ENCODE measurements at regions not wholly inside any gene's neighbourhood (a gene's known extent, or its start where the extent isn't known, plus 50 kb on each side); places are given as distances from the start of the nearest gene placed in this dataset.
A peak's percentile ranks its signal among the peaks of the same experiment; 100 is the strongest.

DNA sequence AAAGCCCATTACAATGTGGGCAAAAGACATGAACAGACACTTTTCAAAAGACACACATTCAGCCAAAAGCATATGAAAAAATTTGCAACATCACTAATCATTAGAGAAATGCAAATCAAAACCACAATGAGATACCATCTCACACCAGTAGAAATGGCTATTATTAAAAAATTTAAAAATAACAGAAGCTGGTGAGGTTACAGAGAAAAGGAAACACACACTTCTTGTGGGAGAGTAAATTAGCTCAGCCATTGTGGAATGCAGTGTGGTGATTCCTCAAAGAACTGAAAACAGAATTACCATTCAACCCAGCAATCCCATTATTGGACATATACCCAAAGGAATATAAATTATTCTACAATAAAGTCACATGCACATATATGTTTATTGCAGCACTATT lies 585.2 kb upstream of the TUSC1 start:
- no peaks in the 10 kb centered on the region for H3K4me1 ChIP-seq (ENCODE audit: low read depth)
- H3K9me3 ChIP-seq (ENCODE audit: low read depth), result no peaks in the 10 kb centered on the region
- no peaks in the 10 kb centered on the region for H3K36me3 ChIP-seq
- TF ChIP-seq, protein P1, sequence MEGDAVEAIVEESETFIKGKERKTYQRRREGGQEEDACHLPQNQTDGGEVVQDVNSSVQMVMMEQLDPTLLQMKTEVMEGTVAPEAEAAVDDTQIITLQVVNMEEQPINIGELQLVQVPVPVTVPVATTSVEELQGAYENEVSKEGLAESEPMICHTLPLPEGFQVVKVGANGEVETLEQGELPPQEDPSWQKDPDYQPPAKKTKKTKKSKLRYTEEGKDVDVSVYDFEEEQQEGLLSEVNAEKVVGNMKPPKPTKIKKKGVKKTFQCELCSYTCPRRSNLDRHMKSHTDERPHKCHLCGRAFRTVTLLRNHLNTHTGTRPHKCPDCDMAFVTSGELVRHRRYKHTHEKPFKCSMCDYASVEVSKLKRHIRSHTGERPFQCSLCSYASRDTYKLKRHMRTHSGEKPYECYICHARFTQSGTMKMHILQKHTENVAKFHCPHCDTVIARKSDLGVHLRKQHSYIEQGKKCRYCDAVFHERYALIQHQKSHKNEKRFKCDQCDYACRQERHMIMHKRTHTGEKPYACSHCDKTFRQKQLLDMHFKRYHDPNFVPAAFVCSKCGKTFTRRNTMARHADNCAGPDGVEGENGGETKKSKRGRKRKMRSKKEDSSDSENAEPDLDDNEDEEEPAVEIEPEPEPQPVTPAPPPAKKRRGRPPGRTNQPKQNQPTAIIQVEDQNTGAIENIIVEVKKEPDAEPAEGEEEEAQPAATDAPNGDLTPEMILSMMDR (IDR thresholded peaks at IDR 0.05; ENCODE audit: low read depth, low read length), result no peak
- H3K27ac ChIP-seq, result no peak overlapping the region
- no peak for DNase-seq (ENCODE audit: low read depth in 1 of 2, low spot score in 1 of 2)
- H3K4me3 ChIP-seq, result no peak overlapping the region
- no peaks in the 10 kb centered on the region for H3K27me3 ChIP-seq

DNA sequence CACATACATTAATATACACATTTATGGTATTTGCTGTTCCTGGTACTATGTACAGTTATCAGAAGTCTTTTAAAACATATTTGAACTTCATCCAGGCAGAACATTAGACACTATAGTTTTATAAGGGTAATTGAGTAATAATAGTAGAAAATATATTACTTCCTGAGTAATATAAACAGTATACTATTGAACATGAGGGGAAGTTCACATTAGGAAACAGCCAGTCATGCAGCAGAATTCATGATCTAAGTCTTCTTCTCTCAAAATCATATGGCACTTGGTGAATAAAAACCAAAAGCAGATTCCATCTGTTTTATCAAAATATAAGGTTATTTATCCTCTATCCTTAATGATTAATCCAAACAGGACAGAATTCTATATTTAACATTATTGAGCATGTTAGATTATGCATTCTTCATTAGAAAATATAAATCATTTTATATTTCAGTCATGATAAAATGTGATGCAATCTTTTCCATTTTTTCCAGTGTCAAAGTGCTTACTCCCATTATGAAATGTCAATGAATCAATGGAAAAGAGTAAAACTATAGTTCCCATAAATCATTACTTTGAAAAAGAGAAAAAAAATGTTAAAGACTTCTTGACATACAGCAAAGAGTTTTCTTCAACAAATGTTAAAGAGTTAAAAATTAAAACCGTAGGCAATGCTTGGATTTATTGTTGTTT lies 584.3 kb upstream of the TUSC1 start:
- TF ChIP-seq, protein P1 (IDR thresholded peaks at IDR 0.05; ENCODE audit: low read depth, low read length), result no peak
- DNase-seq (ENCODE audit: low read depth in 1 of 2, low spot score in 1 of 2), result no peak
- no peaks in the 10 kb centered on the region for H3K4me1 ChIP-seq (ENCODE audit: low read depth)
- no peaks in the 10 kb centered on the region for H3K27me3 ChIP-seq
- H3K27ac ChIP-seq, result no peak overlapping the region
- no peaks in the 10 kb centered on the region for H3K9me3 ChIP-seq (ENCODE audit: low read depth)
- no peaks in the 10 kb centered on the region for H3K36me3 ChIP-seq
- no peak overlapping the region for H3K4me3 ChIP-seq

DNA sequence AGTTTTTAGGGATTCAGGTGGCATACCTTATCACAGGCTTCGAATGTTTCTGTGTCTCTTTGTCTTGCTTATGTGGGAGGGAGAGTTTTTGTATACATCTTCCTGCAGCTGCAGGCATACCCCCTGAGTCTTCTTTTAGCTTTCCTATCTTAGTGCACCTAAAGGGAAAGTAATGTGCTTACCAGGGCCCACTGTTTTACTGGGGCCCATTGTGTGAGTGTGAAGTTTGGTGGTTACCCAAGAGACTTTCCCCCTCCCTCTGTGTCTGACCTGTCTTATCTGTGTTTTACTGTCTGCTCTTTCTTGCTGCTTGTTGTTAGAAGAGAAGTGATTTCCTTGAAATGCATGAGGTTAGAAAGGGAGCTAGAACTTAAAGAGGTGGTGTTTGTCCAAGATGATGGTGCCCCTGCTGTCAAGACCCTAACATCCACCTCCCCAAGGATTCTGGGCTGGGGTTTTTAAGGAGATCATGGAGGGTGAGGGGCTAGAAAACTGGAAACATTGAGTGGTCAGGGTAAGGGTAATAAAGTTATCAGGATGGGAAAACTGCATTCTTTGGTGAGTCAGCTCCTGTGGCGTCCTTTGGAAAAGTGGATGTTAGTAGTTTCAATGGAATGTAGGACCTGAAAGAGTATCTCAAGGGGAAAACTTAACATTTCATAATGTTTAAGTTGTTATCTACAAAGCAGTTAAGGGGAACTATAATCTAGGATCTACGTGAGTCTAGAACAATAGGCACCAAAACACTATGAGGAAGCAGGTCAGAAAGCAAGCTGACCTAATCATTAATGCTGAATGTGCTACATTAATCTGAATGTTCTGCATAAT lies 583.5 kb upstream of the TUSC1 start:
- TF ChIP-seq, protein P1 (IDR thresholded peaks at IDR 0.05; ENCODE audit: low read depth, low read length), result no peak
- Histone ChIP-seq H3K4me3 (no peak overlapping the region), H3K36me3 (no peaks in the 10 kb centered on the region), H3K27ac (no peak overlapping the region), H3K4me1 (ENCODE audit: low read depth) (no peaks in the 10 kb centered on the region), H3K9me3 (ENCODE audit: low read depth) (no peaks in the 10 kb centered on the region), H3K27me3 (no peaks in the 10 kb centered on the region)
- peak in 1 of 2 donors; percentile 73 for DNase-seq (ENCODE audit: low read depth in 1 of 2, low spot score in 1 of 2)

DNA sequence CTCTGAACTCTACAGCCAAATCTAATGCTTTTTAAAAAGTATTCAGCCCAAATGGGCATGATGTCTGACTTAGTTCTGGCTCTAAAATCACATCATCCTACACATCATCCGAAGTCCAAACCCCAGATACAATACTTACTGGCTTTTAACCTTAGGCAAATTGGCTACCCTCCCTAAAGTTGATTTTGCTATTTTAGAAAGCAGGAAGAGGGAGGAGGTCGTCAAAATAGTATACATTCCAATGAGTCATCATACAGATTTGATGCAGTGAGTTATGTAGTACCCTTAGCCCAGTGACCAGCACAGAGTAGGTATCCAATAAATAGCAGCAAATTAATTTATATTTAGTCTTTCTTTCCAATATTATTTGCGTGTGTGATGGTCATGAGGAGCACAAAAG lies 582.0 kb upstream of the TUSC1 start:
- TF ChIP-seq, protein P1 (IDR thresholded peaks at IDR 0.05; ENCODE audit: low read depth, low read length), result no peak
- H3K4me1 ChIP-seq (ENCODE audit: low read depth), result no peaks in the 10 kb centered on the region
- H3K36me3 ChIP-seq, result no peaks in the 10 kb centered on the region
- no peak overlapping the region for H3K27ac ChIP-seq
- no peaks in the 10 kb centered on the region for H3K27me3 ChIP-seq
- H3K9me3 ChIP-seq (ENCODE audit: low read depth), result no peaks in the 10 kb centered on the region
- no peak overlapping the region for H3K4me3 ChIP-seq
- peak in 1 of 2 donors; percentile 39 for DNase-seq (ENCODE audit: low read depth in 1 of 2, low spot score in 1 of 2)

DNA sequence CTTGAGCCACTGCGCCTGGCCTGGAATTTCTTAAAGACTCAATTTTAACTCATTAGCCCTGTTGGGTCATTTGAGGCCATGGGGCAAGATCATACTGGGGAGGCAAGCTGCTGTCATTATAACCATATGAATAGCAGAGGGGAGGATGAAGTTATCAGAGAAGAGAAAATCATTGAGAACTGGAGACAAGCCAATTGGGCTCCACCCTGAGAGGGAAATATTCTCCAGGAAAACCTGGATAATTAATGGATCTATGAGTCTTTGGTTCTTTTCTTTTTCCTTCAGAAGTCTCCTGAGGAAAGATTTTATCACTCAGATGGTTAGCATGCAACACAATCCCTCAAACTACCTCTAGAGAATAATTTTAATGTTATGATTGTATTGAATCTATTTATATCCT lies 569.6 kb upstream of the TUSC1 start:
- DNase-seq (ENCODE audit: low read depth in 1 of 2, low spot score in 1 of 2), result no peak
- Histone ChIP-seq H3K4me3 (no peak overlapping the region), H3K27me3 (no peaks in the 10 kb centered on the region), H3K9me3 (ENCODE audit: low read depth) (no peaks in the 10 kb centered on the region), H3K27ac (no peak overlapping the region), H3K4me1 (ENCODE audit: low read depth) (no peaks in the 10 kb centered on the region), H3K36me3 (no peaks in the 10 kb centered on the region)
- TF ChIP-seq, protein P1 (IDR thresholded peaks at IDR 0.05; ENCODE audit: low read depth, low read length), result no peak
